ENCODE measurements at regions not wholly inside any gene's neighbourhood (a gene's known extent, or its start where the extent isn't known, plus 50 kb on each side); places are given as distances from the start of the nearest gene placed in this dataset.

DNA sequence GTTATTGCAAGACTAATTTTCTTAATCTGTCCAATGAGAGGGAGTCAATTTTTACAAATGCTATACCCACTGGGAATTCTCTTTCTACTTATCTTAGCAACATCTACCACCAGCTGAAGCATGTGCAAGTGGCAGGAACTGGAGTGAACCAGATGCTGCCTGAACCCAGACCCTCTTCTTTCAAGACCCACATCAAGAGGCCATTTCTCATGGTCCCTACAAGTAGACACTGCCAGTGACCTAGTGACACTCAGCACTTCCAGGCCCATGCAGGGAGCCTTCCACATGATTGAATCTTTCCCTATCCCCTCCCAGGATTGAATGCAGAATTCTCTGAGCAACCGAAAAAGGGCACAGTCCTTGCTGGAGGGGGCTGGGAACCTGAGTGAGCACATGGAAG is 148.2 kb upstream of the ADAMTS16 start:
- H3K4me3 ChIP-seq (ENCODE audit: low read length), result no peak overlapping the region
- no peaks in the 10 kb centered on the region for H3K36me3 ChIP-seq (ENCODE audit: control insufficient read depth, insufficient read depth, low read length)
- H3K4me1 ChIP-seq (ENCODE audit: control insufficient read depth, insufficient read depth, low read length), result no peaks in the 10 kb centered on the region
- H3K27ac ChIP-seq (ENCODE audit: low read length), result no peak overlapping the region
- no peak for DNase-seq
- H3K9me3 ChIP-seq (replicated peaks; ENCODE audit: control insufficient read depth, low read depth, low read length), result no peaks in the 10 kb centered on the region
- no peaks in the 10 kb centered on the region for H3K27me3 ChIP-seq (ENCODE audit: control insufficient read depth, insufficient read depth, low read length)
- WGBS (ENCODE audit: insufficient coverage), result no CpG with 5 or more reads among the region's 1 CpG

DNA sequence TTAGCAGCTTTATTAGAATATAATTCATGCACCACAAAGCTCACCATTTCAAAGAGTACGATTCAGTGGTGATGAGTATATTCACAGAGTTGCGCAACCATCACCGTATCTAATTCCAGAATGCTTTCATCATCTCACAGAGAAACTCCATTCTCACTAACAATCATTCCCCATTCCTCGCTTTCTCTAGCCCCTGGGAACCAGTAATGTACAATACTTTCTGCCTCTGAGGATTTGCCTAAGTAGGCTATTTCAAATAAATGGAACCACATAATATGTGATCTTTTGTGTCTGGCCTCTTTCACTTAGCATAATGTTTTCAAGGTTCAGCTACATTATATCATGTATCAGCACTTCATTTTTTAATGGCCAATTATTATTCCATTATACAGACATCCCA is 145.1 kb upstream of the ADAMTS16 start:
- no peaks in the 10 kb centered on the region for H3K36me3 ChIP-seq (ENCODE audit: control insufficient read depth, insufficient read depth, low read length)
- H3K27ac ChIP-seq (ENCODE audit: low read length), result no peak overlapping the region
- 62% methylated on average over 2 of the region's 4 CpGs for WGBS (ENCODE audit: insufficient coverage)
- H3K4me3 ChIP-seq (ENCODE audit: low read length), result no peak overlapping the region
- H3K27me3 ChIP-seq (ENCODE audit: control insufficient read depth, insufficient read depth, low read length), result no peaks in the 10 kb centered on the region
- no peaks in the 10 kb centered on the region for H3K4me1 ChIP-seq (ENCODE audit: control insufficient read depth, insufficient read depth, low read length)
- DNase-seq, result no peak
- no peaks in the 10 kb centered on the region for H3K9me3 ChIP-seq (replicated peaks; ENCODE audit: control insufficient read depth, low read depth, low read length)

DNA sequence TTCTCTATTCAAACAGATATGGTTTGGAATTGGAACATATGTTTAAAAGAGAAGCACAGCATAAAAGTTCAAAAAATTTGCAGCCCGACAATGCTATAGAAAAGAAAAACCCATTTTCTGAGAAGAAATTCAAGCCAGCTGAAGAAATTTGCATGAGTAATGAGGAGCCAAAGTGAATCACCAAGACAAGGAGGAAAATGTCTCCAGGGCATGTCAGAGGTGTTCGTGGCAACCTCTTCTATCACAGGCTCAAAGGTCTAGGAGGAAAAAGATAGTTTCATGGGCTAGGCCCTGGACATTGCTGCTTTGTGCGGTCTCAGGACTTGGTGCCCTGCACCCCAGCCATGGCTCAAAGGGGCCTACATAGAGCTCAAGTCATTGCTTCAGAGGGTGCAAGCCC is 134.8 kb upstream of the ADAMTS16 start:
- 100% methylated on average over 2 of the region's 3 CpGs for WGBS (ENCODE audit: insufficient coverage)

DNA sequence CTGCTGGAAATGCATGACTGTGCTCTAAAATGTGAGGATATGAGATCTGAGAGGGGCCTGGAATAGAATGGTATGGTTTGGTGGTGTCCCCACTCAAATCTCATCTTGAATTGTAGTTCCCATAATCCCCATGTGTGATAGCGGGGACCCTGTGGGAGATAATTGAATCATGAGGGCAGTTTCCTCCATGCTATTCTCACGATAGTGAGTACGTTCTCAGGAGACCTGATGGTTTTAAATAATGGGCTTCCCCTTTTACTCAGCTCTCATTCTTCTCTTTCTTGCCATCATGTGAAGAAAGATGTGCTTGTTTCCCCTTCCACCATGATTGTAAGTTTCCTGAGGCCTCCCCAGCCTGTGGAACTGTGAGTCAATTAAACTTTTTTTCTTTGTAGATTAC is 133.6 kb upstream of the ADAMTS16 start:
- H3K27ac ChIP-seq (ENCODE audit: low read length), result no peak overlapping the region
- H3K9me3 ChIP-seq (replicated peaks; ENCODE audit: control insufficient read depth, low read depth, low read length), result no peaks in the 10 kb centered on the region
- no CpG with 5 or more reads among the region's 3 CpGs for WGBS (ENCODE audit: insufficient coverage)
- no peak overlapping the region for H3K4me3 ChIP-seq (ENCODE audit: low read length)
- no peaks in the 10 kb centered on the region for H3K27me3 ChIP-seq (ENCODE audit: control insufficient read depth, insufficient read depth, low read length)
- DNase-seq, result no peak
- H3K36me3 ChIP-seq (ENCODE audit: control insufficient read depth, insufficient read depth, low read length), result no peaks in the 10 kb centered on the region
- no peaks in the 10 kb centered on the region for H3K4me1 ChIP-seq (ENCODE audit: control insufficient read depth, insufficient read depth, low read length)

More for the DNA sequence above, 134.8 kb upstream of the ADAMTS16 start:
- H3K36me3 ChIP-seq (ENCODE audit: control insufficient read depth, insufficient read depth, low read length), result no peaks in the 10 kb centered on the region
- no peak overlapping the region for H3K27ac ChIP-seq (ENCODE audit: low read length)
- H3K9me3 ChIP-seq (replicated peaks; ENCODE audit: control insufficient read depth, low read depth, low read length), result no peaks in the 10 kb centered on the region
- no peaks in the 10 kb centered on the region for H3K4me1 ChIP-seq (ENCODE audit: control insufficient read depth, insufficient read depth, low read length)
- no peaks in the 10 kb centered on the region for H3K27me3 ChIP-seq (ENCODE audit: control insufficient read depth, insufficient read depth, low read length)
- H3K4me3 ChIP-seq (ENCODE audit: low read length), result no peak overlapping the region
- no peak for DNase-seq

DNA sequence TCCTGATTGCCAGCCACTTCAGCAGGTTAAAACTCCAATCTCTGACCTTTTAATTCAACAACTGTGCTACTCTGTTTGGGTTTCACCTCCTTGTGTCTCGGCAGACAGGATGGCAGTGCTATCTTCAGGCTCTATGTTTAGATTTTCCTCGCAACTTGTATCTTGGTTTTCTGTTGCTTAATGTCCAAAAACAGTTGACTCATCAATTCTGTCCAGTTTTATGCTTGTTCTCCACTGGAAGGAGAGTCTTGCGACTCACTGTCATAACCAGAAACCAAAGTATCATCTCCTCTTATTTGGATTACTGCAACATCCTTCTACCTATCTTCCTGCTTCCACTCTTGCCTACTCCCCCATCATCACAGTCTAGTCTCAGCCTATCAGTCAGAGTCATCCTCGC is 130.9 kb upstream of the ADAMTS16 start:
- no peak for DNase-seq
- H3K9me3 ChIP-seq (replicated peaks; ENCODE audit: control insufficient read depth, low read depth, low read length), result no peaks in the 10 kb centered on the region
- H3K4me1 ChIP-seq (ENCODE audit: control insufficient read depth, insufficient read depth, low read length), result no peaks in the 10 kb centered on the region
- WGBS (ENCODE audit: insufficient coverage), result 100% methylated on average over 4 of the region's 4 CpGs
- no peak overlapping the region for H3K4me3 ChIP-seq (ENCODE audit: low read length)
- no peaks in the 10 kb centered on the region for H3K27me3 ChIP-seq (ENCODE audit: control insufficient read depth, insufficient read depth, low read length)
- H3K36me3 ChIP-seq (ENCODE audit: control insufficient read depth, insufficient read depth, low read length), result no peaks in the 10 kb centered on the region
- no peak overlapping the region for H3K27ac ChIP-seq (ENCODE audit: low read length)

DNA sequence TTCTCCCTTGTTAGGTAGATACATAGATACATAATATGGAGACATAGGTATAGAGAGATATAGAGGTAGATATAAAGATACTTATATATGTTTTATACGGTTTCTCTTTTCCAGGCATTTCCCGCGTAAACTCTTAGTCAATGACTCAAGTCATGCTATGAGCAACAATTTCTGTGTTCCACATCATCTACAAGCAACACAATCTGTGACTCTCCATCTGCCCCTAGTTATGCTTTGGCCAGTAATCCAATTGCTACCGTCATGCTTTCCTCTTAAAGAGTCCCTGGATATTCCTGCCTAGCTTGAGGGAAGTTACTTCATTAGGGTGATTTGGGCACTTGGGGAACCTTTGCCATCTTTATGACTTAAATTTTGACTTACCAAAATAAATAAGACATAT is 129.0 kb upstream of the ADAMTS16 start:
- Histone ChIP-seq H3K4me3 (ENCODE audit: low read length) (no peak overlapping the region), H3K27ac (ENCODE audit: low read length) (no peak overlapping the region), H3K36me3 (ENCODE audit: control insufficient read depth, insufficient read depth, low read length) (no peaks in the 10 kb centered on the region), H3K9me3 (replicated peaks; ENCODE audit: control insufficient read depth, low read depth, low read length) (no peaks in the 10 kb centered on the region), H3K4me1 (ENCODE audit: control insufficient read depth, insufficient read depth, low read length) (peaks cover 7% of the 10 kb centered on the region), H3K27me3 (ENCODE audit: control insufficient read depth, insufficient read depth, low read length) (no peaks in the 10 kb centered on the region)
- no peak for DNase-seq
- WGBS (ENCODE audit: insufficient coverage), result 100% methylated on average over 2 of the region's 4 CpGs

DNA sequence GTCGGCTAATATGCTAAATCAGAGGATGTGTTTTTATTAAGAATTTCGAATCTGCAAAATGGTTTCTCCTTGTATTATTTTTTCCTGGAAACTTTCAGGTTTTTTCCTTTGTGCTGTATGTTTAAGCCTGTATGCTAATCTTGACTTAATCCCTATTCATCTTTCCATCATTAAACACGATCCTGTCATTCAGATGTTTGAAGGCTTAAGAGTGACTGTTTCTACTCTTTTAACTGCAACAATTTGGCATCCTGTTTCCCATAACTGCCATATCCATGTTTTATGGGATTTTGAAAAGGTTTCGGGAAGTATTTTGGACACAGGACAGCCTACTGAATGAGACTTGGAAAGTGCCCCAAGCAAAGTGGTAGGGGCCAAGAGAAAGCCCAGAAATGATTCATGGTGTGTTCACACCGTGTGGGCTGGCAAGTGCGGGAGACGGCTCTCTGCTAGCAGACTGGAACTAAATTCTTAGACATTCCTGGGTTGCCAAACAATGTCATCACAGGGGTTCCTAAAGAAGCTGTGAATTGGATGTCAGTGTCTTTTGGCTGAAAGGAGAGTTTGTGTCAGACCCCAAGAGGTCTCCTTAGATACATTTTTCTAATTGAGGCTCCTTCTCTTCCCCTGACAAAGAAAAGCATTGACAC is 125.4 kb upstream of the ADAMTS16 start:
- 19% methylated on average over 4 of the region's 7 CpGs for WGBS (ENCODE audit: insufficient coverage)
- peak; percentile 66 for DNase-seq

DNA sequence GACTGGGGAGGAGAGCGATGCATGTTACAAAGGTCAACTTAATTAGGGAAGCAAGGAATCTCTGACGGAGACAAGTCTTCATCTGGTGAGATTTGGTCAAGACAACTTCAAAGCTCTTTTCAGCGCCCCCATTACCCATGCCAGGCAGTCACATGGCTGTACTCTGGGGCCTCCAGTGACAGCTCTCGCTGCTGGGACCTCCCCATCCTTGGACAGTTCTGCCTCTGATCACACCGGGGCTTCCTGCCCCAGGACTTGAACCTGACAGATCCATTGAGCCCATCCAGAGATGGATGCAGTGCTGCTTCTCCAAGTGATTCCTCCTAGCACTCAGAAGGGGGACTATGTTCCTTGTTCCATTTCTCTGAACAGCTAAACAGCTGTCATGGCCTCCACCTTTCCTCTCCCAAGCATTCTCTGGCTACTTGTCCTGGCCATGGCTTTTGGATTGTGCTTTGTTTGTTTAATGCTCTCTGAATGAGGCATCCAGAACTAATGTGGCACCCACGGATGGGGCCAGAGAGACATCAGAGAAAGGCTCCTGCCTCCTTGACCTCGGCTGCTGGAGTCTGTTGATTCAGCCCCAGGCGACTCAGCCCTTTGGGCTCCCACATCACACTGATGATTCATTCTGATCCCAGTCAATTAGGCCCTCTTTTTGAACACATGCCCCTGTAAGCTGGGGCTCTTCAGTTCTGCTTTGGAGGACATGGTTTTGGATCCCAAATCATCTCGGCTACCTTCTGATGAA is 122.1 kb upstream of the ADAMTS16 start:
- H3K27ac ChIP-seq (ENCODE audit: low read length), result no peak overlapping the region
- peak; percentile 26 for DNase-seq
- no peaks in the 10 kb centered on the region for H3K27me3 ChIP-seq (ENCODE audit: control insufficient read depth, insufficient read depth, low read length)
- WGBS (ENCODE audit: insufficient coverage), result 80% methylated on average over 9 of the region's 9 CpGs
- no peaks in the 10 kb centered on the region for H3K36me3 ChIP-seq (ENCODE audit: control insufficient read depth, insufficient read depth, low read length)
- no peaks in the 10 kb centered on the region for H3K9me3 ChIP-seq (replicated peaks; ENCODE audit: control insufficient read depth, low read depth, low read length)
- peaks cover 18% of the 10 kb centered on the region for H3K4me1 ChIP-seq (ENCODE audit: control insufficient read depth, insufficient read depth, low read length)
- no peak overlapping the region for H3K4me3 ChIP-seq (ENCODE audit: low read length)

More for the DNA sequence above, 125.4 kb upstream of the ADAMTS16 start:
- H3K36me3 ChIP-seq (ENCODE audit: control insufficient read depth, insufficient read depth, low read length), result no peaks in the 10 kb centered on the region
- no peak overlapping the region for H3K4me3 ChIP-seq (ENCODE audit: low read length)
- no peaks in the 10 kb centered on the region for H3K9me3 ChIP-seq (replicated peaks; ENCODE audit: control insufficient read depth, low read depth, low read length)
- H3K27me3 ChIP-seq (ENCODE audit: control insufficient read depth, insufficient read depth, low read length), result no peaks in the 10 kb centered on the region
- H3K4me1 ChIP-seq (ENCODE audit: control insufficient read depth, insufficient read depth, low read length), result peaks cover 18% of the 10 kb centered on the region
- no peak overlapping the region for H3K27ac ChIP-seq (ENCODE audit: low read length)

DNA sequence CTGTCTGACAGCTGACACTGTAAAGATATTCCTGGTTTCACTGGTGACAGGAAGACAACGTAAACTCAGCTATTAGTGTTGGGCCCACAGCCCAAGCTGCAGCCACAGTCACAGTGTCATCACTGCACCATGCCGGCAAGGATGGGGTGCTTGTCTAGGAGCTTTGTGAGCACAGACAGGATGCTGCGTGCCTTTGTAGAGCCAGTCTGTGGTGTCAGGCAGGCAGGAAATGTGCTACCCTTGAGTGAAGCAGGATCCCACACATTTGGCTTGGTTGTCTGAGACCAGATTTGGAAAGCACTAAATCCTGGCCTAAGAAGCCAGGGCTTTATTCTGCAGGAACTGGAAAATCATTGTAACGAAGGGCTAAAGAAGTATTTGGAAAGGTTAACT is 121.6 kb upstream of the ADAMTS16 start:
- 25% methylated on average over 3 of the region's 4 CpGs for WGBS (ENCODE audit: insufficient coverage)
- H3K27ac ChIP-seq (ENCODE audit: low read length), result no peak overlapping the region
- H3K36me3 ChIP-seq (ENCODE audit: control insufficient read depth, insufficient read depth, low read length), result no peaks in the 10 kb centered on the region
- H3K4me3 ChIP-seq (ENCODE audit: low read length), result no peak overlapping the region
- peak; percentile 53 for DNase-seq
- no peaks in the 10 kb centered on the region for H3K9me3 ChIP-seq (replicated peaks; ENCODE audit: control insufficient read depth, low read depth, low read length)
- H3K4me1 ChIP-seq (ENCODE audit: control insufficient read depth, insufficient read depth, low read length), result peaks cover 18% of the 10 kb centered on the region
- H3K27me3 ChIP-seq (ENCODE audit: control insufficient read depth, insufficient read depth, low read length), result no peaks in the 10 kb centered on the region

DNA sequence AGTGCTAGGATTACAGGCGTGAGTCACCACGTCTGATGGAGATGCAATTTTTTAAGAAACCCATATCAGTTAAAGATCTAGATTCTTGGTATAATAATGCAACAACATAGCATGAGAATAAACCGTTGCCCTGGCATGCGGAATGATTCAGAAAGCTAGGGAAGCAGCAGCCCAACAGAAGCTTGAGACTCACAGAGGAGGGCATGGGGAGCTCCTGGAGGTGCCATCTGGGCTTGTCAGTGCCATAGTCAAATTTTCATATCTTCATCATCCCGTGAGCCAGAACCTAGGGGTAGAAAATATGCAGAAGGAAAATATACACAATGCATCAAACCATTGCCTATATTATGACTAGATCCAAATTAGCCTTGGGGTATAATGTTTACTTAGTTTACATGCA is 118.7 kb upstream of the ADAMTS16 start:
- Histone ChIP-seq H3K4me3 (ENCODE audit: low read length) (no peak overlapping the region), H3K27ac (ENCODE audit: low read length) (no peak overlapping the region), H3K36me3 (ENCODE audit: control insufficient read depth, insufficient read depth, low read length) (no peaks in the 10 kb centered on the region), H3K4me1 (ENCODE audit: control insufficient read depth, insufficient read depth, low read length) (peaks cover 11% of the 10 kb centered on the region), H3K27me3 (ENCODE audit: control insufficient read depth, insufficient read depth, low read length) (no peaks in the 10 kb centered on the region), H3K9me3 (replicated peaks; ENCODE audit: control insufficient read depth, low read depth, low read length) (no peaks in the 10 kb centered on the region)
- no CpG with 5 or more reads among the region's 5 CpGs for whole genome bisulfite sequencing (ENCODE audit: insufficient coverage)
- DNase-seq, result no peak

Data from muscle of leg (tissue), 3 donors.